ENCODE measurements at regions not wholly inside any gene's neighbourhood (a gene's known extent, or its start where the extent isn't known, plus 50 kb on each side); places are given as distances from the start of the nearest gene placed in this dataset.

- no peaks in the 10 kb centered on the region for H4K20me1 ChIP-seq (ENCODE audit: insufficient read depth, low read length)
- no peaks in the 10 kb centered on the region for H3K36me3 ChIP-seq (ENCODE audit: insufficient read depth, low read length)
- H3K9me3 ChIP-seq (ENCODE audit: low read depth, low read length), result no peaks in the 10 kb centered on the region
Measured at GRCh38 chr3:99521551-99521950, 116.8 kb upstream of the COL8A1 start.

DNA sequence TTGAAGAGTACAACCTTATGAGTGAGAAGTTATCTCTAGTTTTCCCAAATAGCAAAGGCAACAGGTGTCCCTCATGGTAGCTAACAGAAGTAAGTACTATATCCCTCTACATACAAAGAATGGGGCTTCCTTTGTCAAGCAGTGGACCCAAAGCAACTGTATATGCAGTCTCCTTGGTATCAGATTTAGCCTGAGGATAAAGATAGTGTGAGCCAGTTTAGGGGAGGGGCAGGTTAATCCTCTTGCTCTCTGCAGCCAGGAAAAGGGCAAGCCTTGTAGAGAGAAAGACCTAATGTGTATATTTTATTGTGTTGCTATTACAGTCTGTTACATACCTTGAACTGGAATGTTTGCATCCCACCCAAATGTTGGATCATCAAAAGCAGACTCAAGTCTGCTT is 117.9 kb upstream of the COL8A1 start:
- H3K4me2 ChIP-seq (ENCODE audit: insufficient read depth, low read length), result no peak overlapping the region
- peak; percentile 37 for DNase-seq (ENCODE audit: insufficient read length, low spot score, missing footprints)
- no peaks in the 10 kb centered on the region for H3K36me3 ChIP-seq (ENCODE audit: insufficient read depth, low read length)
- H3K27ac ChIP-seq (ENCODE audit: low read depth, low read length), result no peak overlapping the region
- no peaks in the 10 kb centered on the region for H3K4me1 ChIP-seq (ENCODE audit: insufficient read depth, low read length)
- H3K4me3 ChIP-seq (ENCODE audit: insufficient read depth, low read length), result no peak overlapping the region
- H3K9me3 ChIP-seq (ENCODE audit: low read depth, low read length), result no peaks in the 10 kb centered on the region
- no peak overlapping the region for H2AFZ ChIP-seq (ENCODE audit: low read length)
- TF ChIP-seq CTCF (IDR thresholded peaks at IDR 0.05; ENCODE audit: extremely low read depth, low read depth, low read length), result no peak
- H3K79me2 ChIP-seq (ENCODE audit: insufficient read depth, low read length), result no peaks in the 10 kb centered on the region
- H4K20me1 ChIP-seq (ENCODE audit: insufficient read depth, low read length), result no peaks in the 10 kb centered on the region
- H3K27me3 ChIP-seq (ENCODE audit: insufficient read depth, low read length), result no peaks in the 10 kb centered on the region

More at GRCh38 chr3:99521551-99521950, 116.8 kb upstream of the COL8A1 start:
- no peak overlapping the region for H3K27ac ChIP-seq (ENCODE audit: low read depth, low read length)
- H3K4me3 ChIP-seq (ENCODE audit: insufficient read depth, low read length), result no peak overlapping the region
- peak; percentile 36 for DNase-seq (ENCODE audit: insufficient read length, low spot score, missing footprints)
- H2AFZ ChIP-seq (ENCODE audit: low read length), result no peak overlapping the region
- H3K27me3 ChIP-seq (ENCODE audit: insufficient read depth, low read length), result no peaks in the 10 kb centered on the region
- H3K4me2 ChIP-seq (ENCODE audit: insufficient read depth, low read length), result no peak overlapping the region
- TF ChIP-seq CTCF (IDR thresholded peaks at IDR 0.05; ENCODE audit: extremely low read depth, low read depth, low read length), result no peak
- H3K79me2 ChIP-seq (ENCODE audit: insufficient read depth, low read length), result no peaks in the 10 kb centered on the region
- H3K4me1 ChIP-seq (ENCODE audit: insufficient read depth, low read length), result no peaks in the 10 kb centered on the region

- TF ChIP-seq CTCF (IDR thresholded peaks at IDR 0.05; ENCODE audit: extremely low read depth, low read depth, low read length), result no peak
Measured at GRCh38 chr3:99516936-99517335, 121.5 kb upstream of the COL8A1 start.

DNA sequence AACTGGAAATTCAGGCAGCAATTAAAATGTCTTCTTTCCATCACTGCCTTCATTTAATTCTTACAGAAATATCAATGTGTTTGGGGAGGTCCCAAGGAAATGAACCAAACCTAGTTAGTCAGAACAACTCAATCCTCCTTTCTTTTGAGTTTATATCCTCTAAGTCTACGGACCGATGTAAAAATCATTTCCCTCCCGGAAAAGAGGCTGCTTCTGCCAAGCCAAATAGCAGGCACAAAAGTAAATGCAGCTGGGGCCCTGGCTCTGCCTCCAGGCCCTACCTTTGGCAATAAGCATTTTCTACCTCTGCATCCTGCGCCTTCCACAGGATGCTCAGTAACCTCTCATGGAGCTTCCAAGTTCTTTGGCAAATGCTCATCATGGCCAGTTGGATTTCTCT is 122.5 kb upstream of the COL8A1 start:
- Histone ChIP-seq H3K27me3 (ENCODE audit: insufficient read depth, low read length) (no peaks in the 10 kb centered on the region), H3K4me3 (ENCODE audit: insufficient read depth, low read length) (no peak overlapping the region), H3K4me1 (ENCODE audit: insufficient read depth, low read length) (no peaks in the 10 kb centered on the region), H3K9me3 (ENCODE audit: low read depth, low read length) (no peaks in the 10 kb centered on the region), H3K27ac (ENCODE audit: low read depth, low read length) (no peak overlapping the region), H4K20me1 (ENCODE audit: insufficient read depth, low read length) (no peaks in the 10 kb centered on the region), H3K79me2 (ENCODE audit: insufficient read depth, low read length) (no peaks in the 10 kb centered on the region), H3K4me2 (ENCODE audit: insufficient read depth, low read length) (no peak overlapping the region), H2AFZ (ENCODE audit: low read length) (no peak overlapping the region), H3K36me3 (ENCODE audit: insufficient read depth, low read length) (no peaks in the 10 kb centered on the region)
- DNase-seq (ENCODE audit: insufficient read length, low spot score, missing footprints), result no peak
- TF ChIP-seq CTCF (IDR thresholded peaks at IDR 0.05; ENCODE audit: extremely low read depth, low read depth, low read length), result no peak

More at GRCh38 chr3:99516936-99517335, 121.5 kb upstream of the COL8A1 start:
- Histone ChIP-seq H2AFZ (ENCODE audit: low read length) (no peak overlapping the region), H3K4me2 (ENCODE audit: insufficient read depth, low read length) (no peak overlapping the region), H4K20me1 (ENCODE audit: insufficient read depth, low read length) (no peaks in the 10 kb centered on the region), H3K79me2 (ENCODE audit: insufficient read depth, low read length) (no peaks in the 10 kb centered on the region), H3K4me1 (ENCODE audit: insufficient read depth, low read length) (no peaks in the 10 kb centered on the region), H3K27me3 (ENCODE audit: insufficient read depth, low read length) (no peaks in the 10 kb centered on the region), H3K4me3 (ENCODE audit: insufficient read depth, low read length) (no peak overlapping the region), H3K36me3 (ENCODE audit: insufficient read depth, low read length) (no peaks in the 10 kb centered on the region), H3K27ac (ENCODE audit: low read depth, low read length) (no peak overlapping the region), H3K9me3 (ENCODE audit: low read depth, low read length) (no peaks in the 10 kb centered on the region)
- DNase-seq (ENCODE audit: insufficient read length, low spot score, missing footprints), result no peak

Data from osteoblast (primary cell).